Thoracic aorta (tissue), 2 donors: ENCODE measurements at regions not wholly inside any gene's neighbourhood (a gene's known extent, or its start where the extent isn't known, plus 50 kb on each side); places are given as distances from the start of the nearest gene placed in this dataset.

ENCODE experiments used
- ATAC-seq: fragments of 150-250 bp; one replicate; pipeline ENCODE4 v1.8.0; 2017; ENCODE audit warnings: low read depth; ENCODE audit not compliant: insufficient number of reproducible peaks, low FRiP score
- DNase-seq: peaks from one replicate; pipeline ENCODE4 v3.0.0-alpha.2; 2020; ENCODE audit warnings: low spot score
- H3K27ac ChIP-seq, 2 donors: fragments of 200-600 bp; sonication (generic); 1 replicate in 1 of 2; 2 replicates in 1 of 2; pipeline ENCODE4 v1.5.1; 2016; ENCODE audit warnings: mild to moderate bottlenecking in 2 of 2, moderate library complexity in 2 of 2
- H3K27me3 ChIP-seq: fragments of 200-600 bp; sonication (generic); replicated peaks from 2 replicates; pipeline ENCODE4 v1.6.0; 2016; ENCODE audit warnings: mild to moderate bottlenecking; ENCODE audit not compliant: insufficient read depth
- H3K36me3 ChIP-seq: fragments of 200-600 bp; sonication (generic); one replicate; pipeline ENCODE4 v1.5.1; 2016
- H3K4me1 ChIP-seq, 2 donors: fragments of 200-600 bp; sonication (generic); 1 replicate in 1 of 2; 2 replicates in 1 of 2; pipeline versions ENCODE4 v1.5.1 to v1.6.0; 2016; ENCODE audit warnings: low read depth in 2 of 2, mild to moderate bottlenecking in 1 of 2; ENCODE audit not compliant: control insufficient read depth in 1 of 2
- H3K4me3 ChIP-seq: fragments of 200-600 bp; sonication (generic); 2 replicates; pipeline ENCODE4 v1.5.1; 2016; ENCODE audit warnings: mild to moderate bottlenecking
- H3K9me3 ChIP-seq: fragments of 200-600 bp; sonication (generic); 2 replicates; pipeline ENCODE4 v1.5.1; 2016
- CTCF ChIP-seq: fragments of 200-600 bp; sonication (generic); IDR thresholded peaks from one replicate; pipeline ENCODE4 v1.5.1; 2019; ENCODE audit warnings: antibody characterized with exemption

DNA sequence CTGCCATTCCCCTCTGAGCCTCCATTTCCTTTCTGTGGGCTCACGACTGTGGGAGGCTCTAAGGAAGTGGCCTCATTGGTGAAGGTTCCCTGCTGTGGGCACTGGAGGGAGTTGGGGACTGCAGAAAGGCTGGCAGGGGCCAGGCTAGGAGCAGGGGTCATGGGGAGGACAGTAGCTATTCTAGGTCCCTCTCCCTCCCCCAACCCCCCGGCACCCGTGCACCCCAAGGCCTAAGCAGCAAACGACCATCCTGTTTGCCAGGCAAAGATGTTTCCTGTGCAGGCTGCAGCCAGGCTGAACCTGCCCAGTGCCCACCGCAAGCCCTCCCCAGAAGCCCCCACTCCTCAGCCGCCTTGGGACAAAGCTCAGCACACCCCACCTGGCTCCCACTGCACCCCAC lies 189.4 kb downstream of the MN1 start:
- H3K36me3 ChIP-seq, result no peaks in the 10 kb centered on the region
- TF ChIP-seq CTCF, result no peak
- no peak overlapping the region for H3K27ac ChIP-seq
- no peak overlapping the region for H3K4me3 ChIP-seq
- ATAC-seq (no peak), DNase-seq (no peak)
- no peaks in the 10 kb centered on the region for H3K27me3 ChIP-seq
- H3K4me1 ChIP-seq, result peaks cover 0 to 6% of the 10 kb centered on the region in 2 donors
- no peaks in the 10 kb centered on the region for H3K9me3 ChIP-seq

DNA sequence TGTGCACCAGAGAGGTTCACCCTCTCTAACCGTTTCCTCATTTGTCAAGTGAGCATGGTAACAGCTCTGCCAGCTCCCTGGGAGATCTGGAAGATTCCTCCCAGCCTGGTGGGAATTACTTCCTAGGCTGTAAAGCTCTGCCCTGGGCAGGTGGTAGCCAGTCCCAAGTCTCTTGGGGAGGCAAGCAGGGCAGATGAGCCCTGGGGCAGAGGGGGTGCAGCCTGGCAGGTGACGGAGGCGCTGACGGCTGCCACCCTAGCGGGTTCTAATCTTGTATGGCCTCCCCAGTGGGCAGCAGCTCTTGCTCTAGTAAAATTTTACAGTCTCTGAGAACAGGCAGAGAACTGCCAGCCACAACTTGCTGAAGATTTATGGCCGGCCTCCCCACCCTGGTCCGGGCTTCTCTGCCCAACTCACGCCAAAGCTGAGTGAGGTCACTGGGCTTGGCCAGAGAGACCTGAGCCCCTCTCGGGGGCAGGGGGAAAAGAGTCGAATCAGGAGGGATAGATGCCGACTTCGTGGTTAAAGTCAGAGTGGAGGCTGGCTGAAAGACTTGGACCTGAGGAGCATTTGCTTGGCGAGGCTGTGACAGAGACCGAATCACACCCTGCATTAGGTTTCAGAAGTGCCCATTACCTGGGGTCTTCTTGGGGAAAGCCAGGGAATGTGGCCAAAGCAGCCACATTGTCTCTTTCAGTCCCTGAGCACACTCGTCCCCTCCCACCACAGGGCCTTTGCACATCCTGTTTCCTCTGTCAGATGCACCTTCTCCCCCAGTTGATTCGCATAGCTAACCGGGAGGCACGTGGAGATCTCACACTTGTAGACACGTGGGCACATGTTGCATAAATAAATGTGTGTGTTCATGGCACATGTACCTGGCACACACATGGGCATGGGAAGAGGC lies 188.2 kb downstream of the MN1 start:
- no peaks in the 10 kb centered on the region for H3K27me3 ChIP-seq
- no peak overlapping the region for H3K27ac ChIP-seq
- H3K9me3 ChIP-seq, result no peaks in the 10 kb centered on the region
- H3K36me3 ChIP-seq, result no peaks in the 10 kb centered on the region
- ATAC-seq (no peak), DNase-seq (no peak)
- peak overlapping the region; percentile 69 for H3K4me3 ChIP-seq
- no peak for TF ChIP-seq CTCF
- H3K4me1 ChIP-seq, result peaks cover 0 to 6% of the 10 kb centered on the region in 2 donors

DNA sequence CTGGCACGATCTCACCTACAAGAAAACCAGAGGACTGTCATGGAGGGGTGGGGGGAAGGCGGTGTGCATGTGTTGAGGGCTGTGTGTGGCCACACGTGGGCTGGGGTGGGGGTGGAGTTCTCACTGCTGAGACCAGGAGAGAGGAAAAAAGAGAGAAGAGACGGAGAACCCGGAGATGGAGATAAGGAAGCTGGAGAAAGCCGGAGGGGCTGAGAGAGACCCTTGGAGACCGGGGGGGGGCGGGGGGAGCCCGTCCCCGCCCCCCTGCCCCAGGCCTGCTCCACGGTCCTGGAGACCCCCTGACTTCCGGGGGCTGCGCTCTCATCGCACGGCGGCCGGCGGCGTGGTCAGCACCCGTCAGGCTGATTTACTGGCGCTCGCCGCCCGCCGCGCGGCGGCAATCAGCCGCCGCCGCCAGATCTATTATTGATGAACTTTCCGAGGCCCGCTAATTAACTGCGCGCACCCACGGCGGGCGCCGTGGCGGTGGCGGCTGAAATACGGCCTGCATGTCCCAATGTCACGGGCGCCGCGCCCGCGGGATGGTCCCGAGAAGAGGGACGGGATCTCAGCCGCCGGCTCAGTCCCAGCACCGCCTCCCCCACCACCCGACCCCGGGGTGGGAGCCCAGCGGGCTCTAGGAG lies 187.4 kb downstream of the MN1 start:
- DNase-seq (no peak), ATAC-seq (no peak)
- no peak for TF ChIP-seq CTCF
- Histone ChIP-seq H3K9me3 (no peaks in the 10 kb centered on the region), H3K36me3 (no peaks in the 10 kb centered on the region), H3K4me1 (peaks cover 0 to 6% of the 10 kb centered on the region in 2 donors), H3K27ac (no peak overlapping the region), H3K4me3 (peak overlapping the region; percentile 69), H3K27me3 (no peaks in the 10 kb centered on the region)

- Histone ChIP-seq H3K4me1 (peaks cover 0 to 6% of the 10 kb centered on the region in 2 donors), H3K4me3 (peak overlapping the region; percentile 69), H3K27ac (no peak overlapping the region), H3K27me3 (no peaks in the 10 kb centered on the region), H3K9me3 (no peaks in the 10 kb centered on the region), H3K36me3 (no peaks in the 10 kb centered on the region)
- TF ChIP-seq CTCF, result no peak
- ATAC-seq, result no peak
- DNase-seq, result no peak
Observed at GRCh38 chr22:27614650-27615007, 186.9 kb downstream of the MN1 start.

DNA sequence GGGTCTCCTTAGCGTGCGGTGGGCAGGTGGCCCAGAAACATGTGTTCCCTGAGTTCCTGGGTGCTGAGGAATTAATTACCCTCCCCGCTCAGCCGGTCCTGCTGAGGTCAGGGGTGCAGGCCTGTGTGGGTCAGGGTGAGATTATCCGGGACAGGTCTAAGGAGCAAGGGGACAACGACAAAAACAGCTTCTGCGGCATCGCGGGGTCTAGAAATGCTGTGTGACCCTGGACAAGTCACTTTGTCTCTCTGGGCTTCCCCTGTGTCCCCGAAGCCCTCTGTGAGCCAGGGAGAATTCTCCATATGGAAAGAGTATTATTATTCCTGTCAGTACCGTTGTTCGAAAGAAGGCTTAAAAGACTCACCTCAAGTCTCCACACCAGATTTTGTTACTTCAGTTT lies 186.1 kb downstream of the MN1 start:
- Histone ChIP-seq H3K4me1 (peaks cover 0 to 6% of the 10 kb centered on the region in 2 donors), H3K36me3 (no peaks in the 10 kb centered on the region), H3K27ac (no peak overlapping the region), H3K9me3 (no peaks in the 10 kb centered on the region), H3K27me3 (no peaks in the 10 kb centered on the region), H3K4me3 (no peak overlapping the region)
- ATAC-seq (no peak), DNase-seq (no peak)
- no peak for TF ChIP-seq CTCF
